Lung (tissue), 11 donors: ENCODE measurements at regions not wholly inside any gene's neighbourhood (a gene's known extent, or its start where the extent isn't known, plus 50 kb on each side); places are given as distances from the start of the nearest gene placed in this dataset.

Experiments used
- ATAC-seq: fragments of 200-7000 bp; cut with Tn5 transposase; one replicate; pipeline ENCODE4 v1.9.1; 2020; ENCODE audit warnings: moderate number of reproducible peaks; ENCODE audit not compliant: insufficient read depth, low FRiP score
- DNase-seq, 3 donors: peaks; one replicate each; pipeline ENCODE4 v3.0.0-alpha.2; 2013 to 2017
- H3K27ac ChIP-seq, 2 donors: one replicate each; pipeline ENCODE4 v1.5.1; 2013; ENCODE audit warnings: mild to moderate bottlenecking in 2 of 2, moderate library complexity in 2 of 2, control low read depth in 1 of 2, inconsistent platforms in 1 of 2, low read depth in 1 of 2, low read length in 1 of 2
- H3K27me3 ChIP-seq, 3 donors: one replicate each; pipeline ENCODE4 v1.5.1; 2013; ENCODE audit warnings: low read length in 2 of 3; ENCODE audit not compliant: control insufficient read depth in 3 of 3, insufficient read depth in 3 of 3
- H3K36me3 ChIP-seq, 4 donors: one replicate each; pipeline ENCODE4 v1.5.1; 2013; ENCODE audit warnings: low read length in 4 of 4, mild to moderate bottlenecking in 1 of 4, moderate library complexity in 1 of 4; ENCODE audit not compliant: control insufficient read depth in 4 of 4, insufficient read depth in 4 of 4
- H3K4me1 ChIP-seq, 5 donors: one replicate each; pipeline ENCODE4 v1.5.1; 2013; ENCODE audit warnings: low read length in 5 of 5, mild to moderate bottlenecking in 2 of 5, moderate library complexity in 1 of 5; ENCODE audit not compliant: control insufficient read depth in 5 of 5, insufficient read depth in 5 of 5
- H3K4me3 ChIP-seq: one replicate; pipeline ENCODE4 v1.5.1; 2013; ENCODE audit warnings: mild to moderate bottlenecking, control low read depth, moderate library complexity
- H3K9ac ChIP-seq, 2 donors: one replicate each; pipeline ENCODE4 v1.5.1; 2013; ENCODE audit warnings: low read length in 2 of 2, control low read depth in 1 of 2; ENCODE audit not compliant: insufficient read depth in 1 of 2
- H3K9me3 ChIP-seq, 4 donors: one replicate each; pipeline ENCODE4 v1.5.1; 2013; ENCODE audit warnings: low read length in 3 of 4, mild to moderate bottlenecking in 1 of 4, moderate library complexity in 1 of 4; ENCODE audit not compliant: control insufficient read depth in 4 of 4, insufficient read depth in 3 of 4
- CTCF ChIP-seq: IDR thresholded peaks from 2 replicates; pipeline ENCODE4 v1.5.1; 2012; ENCODE audit warnings: mild to moderate bottlenecking; ENCODE audit errors: control extremely low read depth, extremely low read depth
- WGBS, 2 donors: extraction: QIAGEN DNeasy Blood & Tissue Kit; methylation state at CpG; one replicate each; pipeline ENCODE4 v1.1.7; 2013; 5-methylcytosine and 5-hydroxymethylcytosine counted together
- donor health status: control.
- donor health status: control.
- donor health status: Bipolar disorder and iron deficiency.
- donor health status: healthy.
- donor health status: DM: yes; HTN: yes; CAD: no.

GRCh38 chr2:60313470-60314172 is 239.8 kb downstream of the BCL11A start:
- DNase-seq (no peak), ATAC-seq (no peak)
- Histone ChIP-seq H3K27me3 (peaks cover 0 to 2% (median 0%) of the 10 kb centered on the region in 3 donors), H3K9me3 (no peaks in the 10 kb centered on the region), H3K27ac (no peak overlapping the region), H3K36me3 (no peaks in the 10 kb centered on the region), H3K4me3 (no peak overlapping the region), H3K9ac (no peak overlapping the region), H3K4me1 (peaks cover 0 to 8% (median 0%) of the 10 kb centered on the region in 5 donors)
- 90 to 98% methylated on average over 3 of the region's 3 CpGs for WGBS, 2 donors
- no peak for TF ChIP-seq CTCF

GRCh38 chr2:60312618-60313017 is 240.8 kb downstream of the BCL11A start:
- H3K9ac ChIP-seq: no peak overlapping the region
- H3K27ac ChIP-seq: no peak overlapping the region
- H3K4me3 ChIP-seq: no peak overlapping the region
- 34 to 91% methylated on average over 1 of the region's 1 CpG for WGBS, 2 donors
- DNase-seq (no peak), ATAC-seq (no peak)
- H3K9me3 ChIP-seq: no peaks in the 10 kb centered on the region
- peaks cover 0 to 2% (median 0%) of the 10 kb centered on the region in 3 donors for H3K27me3 ChIP-seq
- H3K36me3 ChIP-seq: no peaks in the 10 kb centered on the region
- TF ChIP-seq CTCF: no peak
- H3K4me1 ChIP-seq: peaks cover 0 to under 1% (median 0%) of the 10 kb centered on the region in 5 donors

- no peak for TF ChIP-seq CTCF
- WGBS, 2 donors: 78 to 79% methylated on average over 1 of the region's 1 CpG
- no peaks in the 10 kb centered on the region for H3K4me1 ChIP-seq
- no peaks in the 10 kb centered on the region for H3K36me3 ChIP-seq
- ATAC-seq (no peak), DNase-seq (no peak)
- H3K27me3 ChIP-seq: peaks cover 0 to 2% (median 0%) of the 10 kb centered on the region in 3 donors
- no peaks in the 10 kb centered on the region for H3K9me3 ChIP-seq
- no peak overlapping the region for H3K4me3 ChIP-seq
- H3K27ac ChIP-seq: no peak overlapping the region
- no peak overlapping the region for H3K9ac ChIP-seq
These were observed 241.9 kb downstream of the BCL11A start for GRCh38 chr2:60311524-60311923.
